ENCODE measurements at regions not wholly inside any gene's neighbourhood (a gene's known extent, or its start where the extent isn't known, plus 50 kb on each side); places are given as distances from the start of the nearest gene placed in this dataset.
A peak's percentile ranks its signal among the peaks of the same experiment; 100 is the strongest.

- DNase-seq (ENCODE audit: low read depth in 2 of 3, low spot score in 2 of 3) = no peak
Measured at GRCh38 chr4:56209767-56210166, 177.5 kb downstream of the AASDH start.

GRCh38 chr4:56208103-56208502, 179.2 kb downstream of the AASDH start:
- no peak for DNase-seq (ENCODE audit: low read depth in 2 of 3, low spot score in 2 of 3)

GRCh38 chr4:56206258-56206657, 181.0 kb downstream of the AASDH start:
- DNase-seq (ENCODE audit: low read depth in 2 of 3, low spot score in 2 of 3) = no peak

- no peak for DNase-seq (ENCODE audit: low read depth in 2 of 3, low spot score in 2 of 3)
Measured at GRCh38 chr4:56200275-56200674, 187.0 kb downstream of the AASDH start.

GRCh38 chr4:56198265-56198664, 189.0 kb downstream of the AASDH start:
- no peak for DNase-seq (ENCODE audit: low read depth in 2 of 3, low spot score in 2 of 3)

GRCh38 chr4:56197387-56197786, 189.9 kb downstream of the AASDH start:
- no peak for DNase-seq (ENCODE audit: low read depth in 2 of 3, low spot score in 2 of 3)

GRCh38 chr4:56195025-56195424, 192.3 kb downstream of the AASDH start:
- DNase-seq (ENCODE audit: low read depth in 2 of 3, low spot score in 2 of 3) = no peak

GRCh38 chr4:56191534-56191933, 195.8 kb downstream of the AASDH start:
- DNase-seq (ENCODE audit: low read depth in 2 of 3, low spot score in 2 of 3) = no peak

- DNase-seq (ENCODE audit: low read depth in 2 of 3, low spot score in 2 of 3) = no peak
Measured at GRCh38 chr4:56187688-56188087, 199.6 kb downstream of the AASDH start.

- DNase-seq (ENCODE audit: low read depth in 2 of 3, low spot score in 2 of 3) = no peak
Measured at GRCh38 chr4:56186808-56187523, 200.3 kb downstream of the AASDH start.

- DNase-seq (ENCODE audit: low read depth in 2 of 3, low spot score in 2 of 3) = no peak
Measured at GRCh38 chr4:56185901-56186300, 201.4 kb downstream of the AASDH start.

GRCh38 chr4:56184214-56184613, 203.1 kb downstream of the AASDH start:
- no peak for DNase-seq (ENCODE audit: low read depth in 2 of 3, low spot score in 2 of 3)

- no peak for DNase-seq (ENCODE audit: low read depth in 2 of 3, low spot score in 2 of 3)
Measured at GRCh38 chr4:56183344-56183959, 203.8 kb downstream of the AASDH start.

GRCh38 chr4:56182356-56182755, 204.9 kb downstream of the AASDH start:
- no peak for DNase-seq (ENCODE audit: low read depth in 2 of 3, low spot score in 2 of 3)

GRCh38 chr4:56181140-56181953, 205.9 kb downstream of the AASDH start:
- DNase-seq (ENCODE audit: low read depth in 2 of 3, low spot score in 2 of 3) = peak in 2 of 3 donors; percentile 3 to 42

- DNase-seq (ENCODE audit: low read depth in 2 of 3, low spot score in 2 of 3) = no peak
Measured at GRCh38 chr4:56169061-56169460, 218.2 kb downstream of the AASDH start.

GRCh38 chr4:56164907-56165306, 216.2 kb downstream of the CEP135 start:
- DNase-seq (ENCODE audit: low read depth in 2 of 3, low spot score in 2 of 3) = no peak

GRCh38 chr4:56160636-56161035, 211.9 kb downstream of the CEP135 start:
- DNase-seq (ENCODE audit: low read depth in 2 of 3, low spot score in 2 of 3) = no peak

- no peak for DNase-seq (ENCODE audit: low read depth in 2 of 3, low spot score in 2 of 3)
Measured at GRCh38 chr4:56158483-56158882, 209.7 kb downstream of the CEP135 start.

GRCh38 chr4:56156141-56156540, 207.4 kb downstream of the CEP135 start:
- DNase-seq (ENCODE audit: low read depth in 2 of 3, low spot score in 2 of 3) = no peak

- DNase-seq (ENCODE audit: low read depth in 2 of 3, low spot score in 2 of 3) = no peak
Measured at GRCh38 chr4:56155432-56155831, 206.7 kb downstream of the CEP135 start.

GRCh38 chr4:56149591-56149990, 200.8 kb downstream of the CEP135 start:
- DNase-seq (ENCODE audit: low read depth in 2 of 3, low spot score in 2 of 3) = no peak

All from hematopoietic multipotent progenitor cell (in vitro differentiated cells).